SHP77 (cell line): ENCODE measurements at regions not wholly inside any gene's neighbourhood (a gene's known extent, or its start where the extent isn't known, plus 50 kb on each side); places are given as distances from the start of the nearest gene placed in this dataset.
"Not testable (repeated sequence)": the region's sequence is repeated elsewhere in the genome, so short reads cannot be mapped to it uniquely, and the experiment has no call there.

Source experiments
- DNase-seq, 2 experiments: peaks; one replicate each; lab custom pipeline; 2025; lab: John Stamatoyannopoulos, UW

DNA sequence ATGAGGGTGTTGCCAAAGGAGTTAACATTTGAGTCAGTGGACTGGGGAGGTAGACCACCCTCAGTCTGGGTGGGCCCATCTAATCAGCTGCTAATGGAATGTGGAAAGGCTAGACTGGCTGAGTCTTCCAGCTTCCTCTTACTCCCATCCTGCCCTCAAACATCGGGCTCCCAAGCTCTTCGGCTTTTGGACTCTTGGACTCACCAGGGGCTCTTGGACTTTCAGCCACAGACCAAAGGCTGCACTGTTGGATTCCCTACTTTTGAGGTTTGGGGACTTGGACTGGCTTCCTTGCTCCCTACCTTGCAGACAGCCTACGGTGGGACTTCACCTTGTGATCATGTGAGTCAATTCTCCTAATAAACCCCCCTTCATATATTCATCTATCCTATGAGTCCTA, 276.6 kb upstream of the DIO3 start:
- no peak for DNase-seq

DNA sequence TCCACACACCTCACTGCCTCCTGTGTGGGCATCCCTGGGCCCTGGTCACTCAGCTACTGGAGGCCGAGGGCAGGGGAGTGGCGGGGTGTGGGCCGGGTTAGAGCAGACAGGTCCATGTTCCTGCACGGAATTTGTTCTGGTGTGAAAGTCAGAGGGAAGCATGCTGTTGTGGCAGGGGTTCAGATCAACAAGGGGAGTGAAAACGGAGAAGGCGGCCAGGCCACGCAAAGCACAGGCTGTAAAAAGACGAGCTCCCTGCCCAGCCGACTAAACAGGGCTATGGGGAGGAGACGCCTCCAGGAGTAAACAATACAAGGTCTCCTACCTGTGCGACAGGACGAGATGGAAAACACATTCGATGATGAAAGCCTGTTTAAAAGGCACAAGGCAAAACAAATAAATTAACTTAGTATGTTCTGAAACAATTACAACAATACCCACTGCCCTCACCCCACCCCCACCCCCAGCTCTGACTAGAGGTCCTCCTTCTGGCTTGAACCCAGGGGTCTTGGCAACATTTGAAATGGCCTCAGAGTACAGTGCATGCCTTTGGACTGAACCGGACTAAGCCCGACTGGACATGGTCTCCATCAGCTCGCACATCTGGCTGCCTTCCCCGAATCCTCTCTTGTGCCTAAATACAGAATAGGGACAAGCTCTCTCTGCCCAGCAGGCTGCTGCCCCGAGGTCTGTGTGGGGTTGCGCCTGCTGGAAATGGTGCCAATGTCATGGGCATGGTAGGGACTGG, 274.9 kb upstream of the DIO3 start:
- no peak for DNase-seq

DNA sequence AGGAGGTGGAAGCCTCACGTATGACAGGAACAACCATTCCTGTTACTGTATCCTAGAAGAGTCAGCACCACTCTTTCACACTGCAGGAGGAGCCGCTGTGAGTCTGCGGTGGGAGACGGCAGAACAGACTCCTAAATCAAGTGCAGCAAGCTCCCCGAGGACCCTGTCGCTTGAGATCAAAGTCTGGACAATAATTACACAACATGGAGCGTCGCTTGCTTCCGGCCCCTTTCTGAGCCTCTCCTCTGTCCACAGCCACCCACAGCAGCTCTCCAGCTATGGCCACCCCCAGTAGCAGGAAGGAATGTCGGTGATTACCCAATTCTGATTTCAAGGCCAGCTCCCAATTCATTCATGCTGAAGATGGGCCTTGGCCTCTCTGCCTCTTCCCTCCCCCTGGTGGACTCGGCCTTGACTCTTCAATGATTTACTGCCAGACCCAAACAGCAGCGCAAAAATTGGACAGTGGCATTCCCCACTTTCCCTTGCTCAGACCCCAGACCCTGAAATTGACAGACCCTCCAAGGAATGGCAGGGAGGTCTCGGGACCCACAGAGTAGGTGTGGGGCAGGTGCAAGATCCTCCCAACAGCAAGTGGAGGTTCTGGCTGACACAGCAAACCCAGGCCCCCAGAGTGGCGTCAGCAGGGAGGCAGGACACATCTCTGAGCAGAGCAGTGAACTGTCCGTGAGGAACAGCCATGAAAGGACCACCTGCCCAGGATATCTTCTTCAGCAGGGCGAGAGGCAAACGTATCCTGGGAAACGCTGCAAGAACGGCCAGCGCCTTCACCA, 272.7 kb upstream of the DIO3 start:
- DNase-seq: no peak

DNA sequence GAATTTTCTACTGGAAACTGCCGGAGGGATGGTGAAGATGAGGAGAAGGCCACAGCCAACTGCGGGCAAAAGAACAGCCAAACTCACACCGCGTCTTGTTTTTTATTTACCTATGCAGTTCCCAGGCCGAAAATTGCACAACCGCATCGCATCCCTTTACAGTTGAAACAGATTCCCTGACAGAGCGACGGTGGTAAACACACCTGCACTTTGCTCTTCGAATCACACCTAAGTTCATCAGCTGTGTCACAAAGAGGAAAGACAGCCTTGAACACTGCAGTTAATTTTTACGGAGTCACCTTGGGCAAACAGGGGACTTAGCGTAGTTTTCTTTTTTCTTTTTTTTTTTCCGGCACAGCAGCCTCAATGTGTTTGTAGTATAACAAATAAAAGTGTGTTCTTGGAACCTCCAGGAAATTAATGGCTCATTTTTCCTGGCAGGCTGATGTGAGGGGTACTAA, 272.0 kb upstream of the DIO3 start:
- no peak for DNase-seq

DNA sequence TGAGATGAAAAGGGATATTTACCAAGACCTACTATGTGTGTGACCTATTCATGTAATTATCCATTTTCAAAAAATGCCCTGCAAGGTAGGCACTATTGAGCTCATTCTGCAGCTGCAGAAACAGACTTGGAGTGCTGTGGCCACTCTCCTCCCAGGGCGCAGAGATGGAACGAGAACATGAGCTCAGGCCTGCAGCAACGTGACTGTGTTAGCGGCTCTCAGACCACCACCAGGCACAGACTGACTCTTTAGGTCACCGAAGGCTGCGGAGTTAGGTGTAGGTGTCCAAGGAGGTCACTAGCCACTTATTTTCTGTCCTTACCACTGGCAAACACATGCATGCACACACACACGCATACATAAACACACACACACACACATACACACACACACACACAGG, 271.4 kb upstream of the DIO3 start:
- no peak for DNase-seq

DNA sequence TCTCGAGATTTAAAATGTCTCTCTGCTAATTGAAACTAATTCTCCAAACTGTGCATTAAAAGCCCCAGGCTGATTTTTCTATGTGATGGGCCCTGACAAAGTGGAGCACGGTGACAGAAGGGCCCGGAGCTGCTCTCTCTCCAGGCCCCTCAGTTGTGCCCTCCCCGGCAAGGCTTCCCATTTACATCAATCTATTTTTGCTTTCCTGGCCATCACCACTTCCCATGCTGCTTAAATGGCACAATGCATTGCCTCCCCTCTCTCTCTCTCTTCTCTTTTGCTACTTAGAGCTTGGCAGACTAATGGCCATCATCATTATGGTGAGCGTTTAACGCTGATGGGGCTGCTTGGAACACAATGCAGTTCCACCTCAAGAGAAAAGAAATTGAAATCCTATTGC, 270.7 kb upstream of the DIO3 start:
- no peak for DNase-seq

DNA sequence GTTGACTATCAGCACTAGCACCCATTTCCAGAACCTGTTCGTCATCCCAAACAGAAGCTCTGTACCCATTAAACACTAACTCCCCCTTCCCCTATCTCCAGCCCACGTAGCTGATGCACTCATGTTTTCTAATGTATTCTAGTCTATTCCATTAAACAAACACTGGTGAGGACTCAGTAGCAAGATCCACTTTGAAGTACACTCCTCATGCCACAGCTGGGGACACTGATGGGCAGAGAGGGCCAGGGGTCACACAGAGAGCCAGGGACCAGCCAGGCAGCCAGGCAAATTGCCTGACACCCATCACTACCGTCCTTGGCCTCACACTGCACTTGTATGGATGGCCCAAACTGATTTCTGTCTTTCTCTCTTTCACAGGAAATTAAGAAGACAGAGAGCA, 269.9 kb upstream of the DIO3 start:
- no peak for DNase-seq

DNA sequence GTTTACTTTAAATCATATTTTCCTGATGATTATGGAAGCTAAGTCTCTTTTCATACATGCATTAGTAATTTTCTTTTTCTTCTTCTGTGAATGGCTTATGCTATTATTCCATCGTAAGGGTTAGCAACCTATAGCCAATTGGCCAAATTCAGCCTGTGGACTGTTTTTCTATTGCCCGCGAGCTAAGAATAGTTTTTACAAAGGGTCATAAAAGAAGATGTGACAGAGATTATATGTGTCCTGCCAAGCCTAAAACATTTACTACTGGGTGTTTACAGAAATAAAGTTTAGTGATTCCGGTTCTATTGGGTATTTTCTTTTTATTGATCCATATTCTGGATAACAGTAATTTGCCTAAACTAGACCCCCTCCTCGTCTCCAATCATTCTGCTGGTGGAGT, 268.8 kb upstream of the DIO3 start:
- DNase-seq: no peak

DNA sequence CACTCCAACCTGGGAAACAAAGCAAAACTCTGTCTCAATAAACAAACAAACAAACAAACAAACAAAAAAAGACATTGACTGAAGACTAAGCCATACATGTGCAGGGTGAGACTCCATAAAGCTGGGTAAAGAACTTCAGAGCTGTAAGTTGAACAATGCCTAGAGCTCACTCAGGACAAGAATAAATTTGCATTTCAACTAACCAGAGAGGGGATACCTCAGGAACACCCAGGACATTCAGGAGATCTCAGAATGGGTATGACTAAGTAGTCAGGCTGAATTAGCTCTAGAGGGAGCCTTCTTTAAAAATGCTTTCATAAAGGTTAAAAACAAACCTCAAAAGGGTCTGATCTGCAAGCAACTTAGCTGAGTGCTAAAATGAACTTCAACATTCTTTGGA, 267.7 kb upstream of the DIO3 start:
- DNase-seq: no peak

DNA sequence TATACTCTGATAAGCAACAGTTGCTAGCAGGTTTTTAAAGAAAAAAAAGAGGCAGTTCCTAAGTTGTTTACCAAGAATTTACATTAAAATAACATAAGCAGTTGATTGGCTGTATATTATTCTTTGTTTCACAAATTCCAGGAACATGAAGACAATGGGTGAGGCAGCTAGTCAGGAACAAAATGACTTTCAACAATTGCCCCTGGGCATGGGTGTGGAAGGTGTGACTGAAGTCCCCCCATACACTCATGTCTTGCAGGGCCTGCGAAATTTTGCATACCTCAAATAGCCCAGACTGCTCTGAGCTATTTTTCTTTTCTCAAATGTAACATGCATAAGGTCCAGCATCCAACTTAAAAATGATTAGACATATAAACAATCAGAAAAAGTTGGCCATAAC, 267.2 kb upstream of the DIO3 start:
- DNase-seq: no peak

DNA sequence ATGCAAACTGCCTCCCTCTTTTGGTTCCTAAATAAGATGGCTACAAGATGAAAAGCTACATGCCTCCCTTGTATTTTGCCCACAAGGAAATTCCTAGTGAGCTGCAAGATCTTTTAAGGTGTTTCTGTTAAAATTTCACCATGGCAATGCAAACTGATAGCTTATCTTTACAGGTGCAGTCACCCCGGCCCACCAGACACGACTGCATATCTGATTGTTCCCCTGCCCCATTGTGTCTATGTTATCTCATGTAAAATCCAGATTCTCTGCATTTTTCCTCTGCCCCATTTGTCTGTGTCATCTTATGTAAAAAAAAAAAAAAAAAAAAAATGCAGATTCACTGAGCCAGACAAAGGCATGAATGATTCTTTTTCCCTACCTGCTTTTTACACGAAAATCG, 261.5 kb upstream of the DIO3 start:
- not testable (repeated sequence) for DNase-seq

DNA sequence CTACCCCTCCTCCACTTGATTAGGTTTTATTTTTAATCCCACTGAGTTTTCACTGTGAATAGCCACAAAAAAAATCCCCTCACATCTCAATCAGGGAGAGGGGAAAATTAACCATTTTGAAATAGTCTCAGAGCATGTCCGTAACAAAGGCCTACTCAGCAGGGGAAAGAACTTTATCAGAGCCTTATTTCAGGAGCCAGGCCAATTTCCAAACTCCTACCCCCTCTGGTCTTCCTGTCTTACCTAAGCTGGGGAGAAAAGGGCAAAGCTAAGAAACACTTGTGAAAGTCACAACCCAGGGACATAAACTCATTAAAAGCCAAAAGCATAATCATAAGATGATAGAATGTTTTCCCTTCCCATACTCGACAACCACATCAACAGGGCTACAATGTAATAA, 260.3 kb upstream of the DIO3 start:
- no peak for DNase-seq

DNA sequence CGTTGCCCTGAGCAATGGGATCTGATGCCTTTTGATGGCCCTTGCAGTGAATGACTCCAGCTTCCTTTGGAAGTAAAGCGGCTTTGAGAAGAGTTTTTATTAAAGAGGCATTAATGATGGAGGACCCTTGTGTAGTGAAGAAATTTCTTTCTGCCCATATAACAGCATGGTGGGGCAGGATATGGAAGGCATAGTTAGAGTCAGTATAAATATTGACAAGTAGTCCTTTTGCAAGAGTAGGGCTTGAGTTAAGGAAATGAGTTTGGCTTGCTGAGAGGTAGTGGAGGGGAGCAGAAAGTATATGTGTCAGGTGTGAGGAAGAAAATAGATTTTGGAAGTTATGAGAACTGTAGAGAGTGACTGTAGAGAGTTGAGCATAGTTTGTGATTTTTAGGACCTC, 254.1 kb upstream of the DIO3 start:
- not testable (repeated sequence) for DNase-seq

DNA sequence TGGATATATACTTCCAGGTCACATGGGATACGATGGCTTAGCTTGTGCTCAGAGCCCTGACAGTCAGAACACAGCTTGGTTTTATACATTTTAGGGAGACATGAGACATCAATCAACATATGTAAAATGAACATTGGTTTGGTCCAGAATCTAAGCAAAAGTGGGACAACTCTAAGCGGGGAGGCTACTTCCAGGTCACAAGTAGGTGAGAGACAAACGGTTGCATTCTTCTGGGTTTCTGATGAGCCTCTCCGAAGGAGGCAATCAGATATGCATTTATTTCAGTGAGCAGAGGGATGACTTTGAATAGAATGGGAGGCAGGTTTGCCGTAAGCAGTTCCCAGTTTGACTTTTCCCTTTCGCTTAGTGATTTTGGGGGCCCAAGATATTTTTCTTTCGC, 250.1 kb upstream of the DIO3 start:
- not testable (repeated sequence) for DNase-seq

DNA sequence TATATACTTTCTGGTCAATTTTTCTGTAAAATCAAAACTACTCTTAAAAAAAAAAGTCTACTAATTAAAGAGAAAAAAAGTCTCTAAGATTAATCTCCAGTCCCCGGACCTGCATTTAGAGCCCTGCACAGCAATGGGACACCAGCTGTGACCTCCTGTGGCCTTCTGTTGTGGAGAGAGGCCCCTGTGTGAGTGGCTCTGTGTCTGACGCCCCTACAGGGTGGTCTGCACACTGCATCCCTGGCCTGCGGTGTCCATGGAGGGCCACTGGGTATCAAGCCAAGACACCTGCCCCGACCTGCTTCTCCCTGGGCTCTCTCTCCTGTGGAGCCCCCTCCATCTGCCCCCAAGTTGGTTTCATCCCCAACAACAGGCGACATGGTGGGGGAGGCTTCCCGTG, 248.0 kb upstream of the DIO3 start:
- DNase-seq: no peak

DNA sequence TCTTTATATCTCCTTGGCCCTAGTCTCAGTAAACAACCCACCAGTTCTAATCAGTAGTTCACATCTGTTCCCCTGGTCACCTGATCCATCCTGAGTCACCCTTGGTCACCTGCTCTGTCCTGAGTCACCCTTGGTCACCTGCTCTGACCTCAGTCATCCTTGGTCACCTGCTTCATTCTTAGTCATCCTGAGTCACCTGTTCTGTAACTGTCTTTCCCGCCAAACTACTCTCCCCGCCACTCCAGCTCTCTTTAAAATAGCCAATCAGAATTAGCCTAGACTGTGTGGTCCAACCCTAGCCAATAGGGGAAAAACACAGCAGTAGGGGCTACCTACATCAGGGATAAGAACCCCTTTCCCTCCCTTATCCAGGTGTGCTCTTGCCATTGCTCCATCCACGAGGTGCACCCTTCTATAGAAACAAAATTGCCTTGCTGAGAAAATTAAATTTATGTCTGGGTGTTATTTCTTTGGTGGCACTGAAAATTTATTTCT, 245.4 kb upstream of the DIO3 start:
- DNase-seq: no peak

DNA sequence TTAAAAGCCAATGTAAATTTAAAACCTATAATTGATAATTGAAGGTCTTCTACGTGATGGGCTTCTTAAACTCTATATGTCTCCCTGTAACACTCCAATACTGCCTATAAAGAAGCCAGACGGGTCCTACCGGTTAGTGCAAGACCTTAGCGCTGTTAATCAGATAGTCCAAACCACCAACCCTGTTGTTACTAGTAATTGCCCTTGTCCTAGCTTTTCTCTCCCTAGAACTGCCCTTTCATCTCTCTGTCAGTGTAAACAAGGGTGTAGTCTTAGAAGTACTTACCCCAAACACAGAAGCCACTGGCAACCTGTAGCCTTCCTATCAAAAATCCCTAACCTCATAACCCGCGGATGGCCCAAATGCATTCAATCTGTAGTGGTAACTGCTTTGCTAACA, 243.0 kb upstream of the DIO3 start:
- DNase-seq: no peak

DNA sequence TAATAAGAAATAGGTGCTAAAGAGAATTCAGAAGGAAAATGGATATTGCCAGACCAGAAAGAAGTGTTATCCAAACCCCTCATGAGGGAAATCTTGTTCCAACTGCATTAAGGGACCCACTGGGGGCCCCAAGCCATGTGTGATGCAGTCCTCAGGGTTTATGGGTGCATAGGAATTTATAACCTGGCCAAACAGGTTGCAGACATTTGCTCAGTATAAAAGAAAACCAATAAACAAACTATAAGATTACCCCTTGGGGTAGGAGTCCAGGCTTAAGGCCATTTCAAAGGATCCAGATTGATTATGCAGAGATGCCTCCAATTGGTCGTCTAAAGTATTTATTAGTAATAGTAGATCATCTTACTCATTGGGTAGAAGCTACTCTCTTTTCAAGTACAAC, 240.9 kb upstream of the DIO3 start:
- no peak for DNase-seq

DNA sequence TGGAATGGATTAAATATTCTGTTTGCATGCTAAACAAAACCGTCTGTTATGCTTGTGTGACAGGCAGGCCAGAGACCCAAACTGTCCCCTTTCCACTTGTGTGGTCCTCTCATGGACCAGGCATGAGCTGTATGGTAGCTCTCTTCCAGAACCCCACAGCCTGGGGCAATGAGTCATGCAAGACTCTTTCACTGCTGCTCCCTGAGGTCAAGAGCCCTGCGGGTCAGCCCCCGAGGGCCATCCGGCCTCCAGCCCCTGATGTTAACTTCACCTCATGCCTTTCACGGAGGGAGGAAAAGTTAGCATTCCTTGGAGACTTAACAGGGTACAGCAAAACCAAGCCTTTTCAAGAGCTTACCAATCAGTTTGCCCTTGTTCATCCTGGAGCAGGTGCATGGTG, 239.1 kb upstream of the DIO3 start:
- no peak for DNase-seq

DNA sequence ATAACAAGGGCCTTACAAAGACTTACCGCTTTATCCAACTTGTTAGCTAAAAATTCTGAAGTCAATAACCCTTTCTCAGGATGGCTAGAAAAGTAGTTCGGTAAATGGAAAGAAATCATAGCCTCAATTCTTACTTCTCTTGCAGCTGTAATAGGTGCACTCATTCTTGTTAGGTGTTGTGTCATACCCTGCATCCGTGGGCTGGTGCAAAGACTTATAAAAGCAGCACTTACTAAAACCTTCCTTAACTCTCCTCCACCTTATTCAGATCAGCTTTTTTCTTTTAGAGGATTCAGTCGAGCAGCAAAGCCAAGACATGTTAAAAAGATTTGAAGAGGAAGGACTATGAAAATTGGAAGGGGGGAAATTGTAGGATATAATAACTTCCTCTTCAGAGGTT, 238.2 kb upstream of the DIO3 start:
- no peak for DNase-seq

DNA sequence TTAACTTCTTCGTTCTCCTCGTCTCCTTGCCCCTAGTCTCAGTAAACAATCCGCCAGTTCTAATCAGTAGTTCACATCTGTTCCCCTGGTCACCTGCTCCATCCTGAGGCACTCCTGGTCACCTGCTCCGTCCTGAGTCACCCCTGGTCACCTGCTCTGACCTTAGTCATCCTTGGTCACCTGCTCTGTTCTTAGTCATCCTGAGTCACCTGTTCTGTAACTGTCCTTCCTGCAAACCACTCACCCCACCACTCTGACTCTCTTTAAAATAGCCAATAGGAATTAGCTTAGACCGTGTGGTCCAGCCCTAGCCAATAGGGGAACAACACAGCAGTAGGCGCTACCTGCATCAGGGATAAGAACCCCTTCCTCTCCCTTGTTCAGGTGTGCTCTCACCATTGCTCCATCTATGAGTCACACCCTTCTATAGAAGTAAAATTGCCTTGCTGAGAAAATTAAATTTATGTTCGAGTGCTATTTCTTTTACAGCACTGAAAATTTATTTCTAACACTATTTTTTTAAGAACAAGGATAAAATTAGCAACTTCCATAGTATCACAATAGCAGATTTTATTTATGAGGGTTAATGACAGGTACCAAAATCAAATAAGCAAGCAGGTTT, 237.6 kb upstream of the DIO3 start:
- DNase-seq: not testable (repeated sequence)

DNA sequence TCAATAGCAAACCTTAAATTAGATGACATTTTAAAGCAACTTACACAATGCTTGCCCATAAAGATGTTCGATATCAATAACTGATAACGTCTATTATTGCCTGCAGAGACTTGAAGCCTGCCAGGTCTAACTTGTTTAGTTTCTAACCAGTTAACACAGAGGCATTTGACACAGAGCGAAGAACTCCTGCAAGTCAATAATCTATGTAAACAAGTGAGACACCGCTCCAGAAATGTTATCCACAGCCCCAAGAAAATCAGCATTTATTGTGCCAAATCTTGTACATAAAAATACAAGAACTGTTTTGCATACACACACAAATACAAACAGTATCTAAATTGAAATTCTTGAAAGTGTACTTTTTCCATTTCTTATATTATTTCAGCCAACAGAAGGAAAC, 236.0 kb upstream of the DIO3 start:
- DNase-seq: no peak

DNA sequence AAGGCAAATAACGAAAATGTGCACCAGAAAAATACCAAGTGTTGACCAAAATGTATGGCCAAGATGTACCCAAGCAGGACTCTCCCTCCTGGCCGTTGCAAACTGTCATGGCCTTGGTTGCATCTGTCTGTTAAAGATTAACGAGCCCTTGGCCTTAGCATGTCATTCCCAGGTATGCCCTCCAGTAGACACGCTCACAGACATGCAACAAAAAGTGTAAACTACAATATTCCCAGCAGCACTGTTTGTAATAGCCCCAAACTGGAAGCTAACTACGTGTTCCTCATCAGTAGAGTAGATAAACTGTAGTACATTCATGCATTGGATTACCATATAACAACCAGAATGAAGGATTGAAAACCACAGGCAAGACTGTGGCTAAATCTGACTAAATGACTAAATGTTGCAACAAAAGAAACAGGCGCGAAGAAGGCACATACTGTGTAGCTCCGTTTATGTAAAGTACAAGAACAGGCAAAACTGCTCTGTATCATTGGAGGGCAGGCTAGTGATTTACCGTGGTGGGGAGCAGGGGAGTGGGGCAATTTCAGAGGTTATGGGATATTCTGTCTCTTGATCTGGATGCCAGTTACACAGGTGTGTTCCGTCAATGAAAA, 232.8 kb upstream of the DIO3 start:
- DNase-seq: no peak
